Activated CD4-positive, alpha-beta T cell treated with anti-CD3 and anti-CD28 coated beads, Interleukin-2, amount 10 ng/mL, durations not matched to agents 7 days and 5 days (primary cell): ENCODE measurements at regions not wholly inside any gene's neighbourhood (a gene's known extent, or its start where the extent isn't known, plus 50 kb on each side); places are given as distances from the start of the nearest gene placed in this dataset.

Source experiments
- CTCF ChIA-PET: fragments of 350-600 bp; sonication (Branson Sonifier 250); formaldehyde crosslinking; loops from one replicate; lab custom pipeline; 2021; ENCODE audit warnings: antibody characterized with exemption; lab: Charles Lee
- POLR2A ChIA-PET: fragments of 350-600 bp; sonication (Branson Sonifier 250); formaldehyde crosslinking; loops from one replicate; lab custom pipeline; 2021; ENCODE audit warnings: antibody characterized with exemption; lab: Charles Lee
- DNase-seq: peaks from one replicate; pipeline ENCODE4 v3.0.0-alpha.2; 2020
- H3K27ac Mint-ChIP-seq: one replicate; pipeline ENCODE4 v1.8.0; 2021; ENCODE audit warnings: mild to moderate bottlenecking, moderate library complexity, mixed read lengths
- H3K27me3 Mint-ChIP-seq: one replicate; pipeline ENCODE4 v1.8.0; 2021; ENCODE audit warnings: mixed read lengths
- H3K36me3 Mint-ChIP-seq: one replicate; pipeline ENCODE4 v1.8.0; 2021; ENCODE audit warnings: low read depth, mixed read lengths
- H3K4me1 Mint-ChIP-seq: one replicate; pipeline ENCODE4 v1.8.0; 2021; ENCODE audit warnings: mixed read lengths
- H3K4me3 Mint-ChIP-seq: one replicate; pipeline ENCODE4 v1.8.0; 2021; ENCODE audit warnings: mild to moderate bottlenecking, moderate library complexity, mixed read lengths
- H3K9me3 Mint-ChIP-seq: one replicate; pipeline ENCODE4 v1.8.0; 2021; ENCODE audit warnings: mixed read lengths

GRCh38 chr16:59688006-59688405 is 953.9 kb upstream of the GOT2 start:
- Mint-ChIP-seq H3K4me3 (no peak overlapping the region), H3K27ac (no peak overlapping the region), H3K27me3 (no peaks in the 10 kb centered on the region), H3K36me3 (no peaks in the 10 kb centered on the region), H3K9me3 (peaks cover 32% of the 10 kb centered on the region), H3K4me1 (no peaks in the 10 kb centered on the region)
- ChIA-PET CTCF (no interaction called here), POLR2A (no interaction called here)
- no peak for DNase-seq

GRCh38 chr16:59686405-59686804 is 952.3 kb upstream of the GOT2 start:
- Mint-ChIP-seq H3K36me3 (no peaks in the 10 kb centered on the region), H3K4me3 (no peak overlapping the region), H3K27me3 (no peaks in the 10 kb centered on the region), H3K4me1 (no peaks in the 10 kb centered on the region), H3K9me3 (peaks cover 34% of the 10 kb centered on the region), H3K27ac (no peak overlapping the region)
- POLR2A ChIA-PET: no interaction called here
- no peak for DNase-seq
- CTCF ChIA-PET: no interaction called here

GRCh38 chr16:59684911-59685310 is 950.8 kb upstream of the GOT2 start:
- Mint-ChIP-seq H3K27ac (no peak overlapping the region), H3K36me3 (no peaks in the 10 kb centered on the region), H3K4me1 (no peaks in the 10 kb centered on the region), H3K4me3 (no peak overlapping the region), H3K27me3 (no peaks in the 10 kb centered on the region), H3K9me3 (peaks cover 34% of the 10 kb centered on the region)
- CTCF ChIA-PET: no interaction called here
- no peak for DNase-seq
- POLR2A ChIA-PET: no interaction called here

GRCh38 chr16:59683709-59684108 is 949.6 kb upstream of the GOT2 start:
- ChIA-PET CTCF (no interaction called here), POLR2A (no interaction called here)
- H3K27me3 Mint-ChIP-seq: no peaks in the 10 kb centered on the region
- DNase-seq: no peak
- no peaks in the 10 kb centered on the region for H3K4me1 Mint-ChIP-seq
- H3K4me3 Mint-ChIP-seq: no peak overlapping the region
- no peak overlapping the region for H3K27ac Mint-ChIP-seq
- no peaks in the 10 kb centered on the region for H3K36me3 Mint-ChIP-seq
- H3K9me3 Mint-ChIP-seq: peaks cover 34% of the 10 kb centered on the region

- Mint-ChIP-seq H3K4me3 (no peak overlapping the region), H3K27ac (no peak overlapping the region), H3K36me3 (no peaks in the 10 kb centered on the region), H3K4me1 (no peaks in the 10 kb centered on the region), H3K27me3 (no peaks in the 10 kb centered on the region), H3K9me3 (peaks cover 13% of the 10 kb centered on the region)
- CTCF ChIA-PET: no interaction called here
- no peak for DNase-seq
- POLR2A ChIA-PET: no interaction called here
Measured at GRCh38 chr16:59665618-59666220, 931.6 kb upstream of the GOT2 start.

GRCh38 chr16:59658572-59658971 is 924.5 kb upstream of the GOT2 start:
- Mint-ChIP-seq H3K27ac (no peak overlapping the region), H3K36me3 (no peaks in the 10 kb centered on the region), H3K27me3 (no peaks in the 10 kb centered on the region), H3K9me3 (peaks cover 2% of the 10 kb centered on the region), H3K4me3 (no peak overlapping the region), H3K4me1 (no peaks in the 10 kb centered on the region)
- no peak for DNase-seq
- POLR2A ChIA-PET: no interaction called here
- CTCF ChIA-PET: no interaction called here

- CTCF ChIA-PET: no interaction called here
- Mint-ChIP-seq H3K36me3 (no peaks in the 10 kb centered on the region), H3K9me3 (peaks cover 4% of the 10 kb centered on the region)
Measured at GRCh38 chr16:59655031-59655430, 920.9 kb upstream of the GOT2 start.

GRCh38 chr16:59654455-59654854 is 920.3 kb upstream of the GOT2 start:
- CTCF ChIA-PET: no interaction called here
- Mint-ChIP-seq H3K27ac (no peak overlapping the region), H3K27me3 (no peaks in the 10 kb centered on the region), H3K9me3 (peaks cover 4% of the 10 kb centered on the region), H3K4me1 (no peaks in the 10 kb centered on the region), H3K36me3 (no peaks in the 10 kb centered on the region), H3K4me3 (no peak overlapping the region)
- no peak for DNase-seq
- POLR2A ChIA-PET: no interaction called here

More at GRCh38 chr16:59655031-59655430, 920.9 kb upstream of the GOT2 start:
- DNase-seq: no peak
- H3K4me3 Mint-ChIP-seq: no peak overlapping the region
- H3K27ac Mint-ChIP-seq: no peak overlapping the region
- H3K27me3 Mint-ChIP-seq: no peaks in the 10 kb centered on the region
- POLR2A ChIA-PET: no interaction called here
- no peaks in the 10 kb centered on the region for H3K4me1 Mint-ChIP-seq

- ChIA-PET CTCF (no interaction called here), POLR2A (no interaction called here)
- no peak for DNase-seq
- Mint-ChIP-seq H3K27ac (no peak overlapping the region), H3K36me3 (no peaks in the 10 kb centered on the region), H3K4me3 (no peak overlapping the region), H3K27me3 (no peaks in the 10 kb centered on the region), H3K9me3 (peaks cover 16% of the 10 kb centered on the region), H3K4me1 (no peaks in the 10 kb centered on the region)
Measured at GRCh38 chr16:59651662-59652061, 917.5 kb upstream of the GOT2 start.

- H3K4me3 Mint-ChIP-seq: no peak overlapping the region
Measured at GRCh38 chr16:59645194-59645593, 911.1 kb upstream of the GOT2 start.

GRCh38 chr16:59635674-59636073 is 901.6 kb upstream of the GOT2 start:
- Mint-ChIP-seq H3K9me3 (peaks cover 5% of the 10 kb centered on the region), H3K27me3 (no peaks in the 10 kb centered on the region), H3K36me3 (no peaks in the 10 kb centered on the region), H3K4me3 (no peak overlapping the region), H3K4me1 (no peaks in the 10 kb centered on the region), H3K27ac (no peak overlapping the region)
- ChIA-PET CTCF (no interaction called here), POLR2A (no interaction called here)
- no peak for DNase-seq

More at GRCh38 chr16:59645194-59645593, 911.1 kb upstream of the GOT2 start:
- POLR2A ChIA-PET: no interaction called here
- H3K36me3 Mint-ChIP-seq: no peaks in the 10 kb centered on the region
- no peak overlapping the region for H3K27ac Mint-ChIP-seq
- CTCF ChIA-PET: no interaction called here
- no peaks in the 10 kb centered on the region for H3K27me3 Mint-ChIP-seq
- peaks cover 14% of the 10 kb centered on the region for H3K9me3 Mint-ChIP-seq
- no peak for DNase-seq
- H3K4me1 Mint-ChIP-seq: no peaks in the 10 kb centered on the region

GRCh38 chr16:59634951-59635350 is 900.8 kb upstream of the GOT2 start:
- ChIA-PET POLR2A (no interaction called here), CTCF (no interaction called here)
- no peak overlapping the region for H3K4me3 Mint-ChIP-seq
- no peaks in the 10 kb centered on the region for H3K36me3 Mint-ChIP-seq
- no peak overlapping the region for H3K27ac Mint-ChIP-seq
- H3K9me3 Mint-ChIP-seq: peaks cover 5% of the 10 kb centered on the region
- no peaks in the 10 kb centered on the region for H3K27me3 Mint-ChIP-seq
- H3K4me1 Mint-ChIP-seq: no peaks in the 10 kb centered on the region
- DNase-seq: no peak

- peaks cover 5% of the 10 kb centered on the region for H3K9me3 Mint-ChIP-seq
- H3K4me1 Mint-ChIP-seq: no peaks in the 10 kb centered on the region
- no peak overlapping the region for H3K4me3 Mint-ChIP-seq
- no peak for DNase-seq
- H3K27me3 Mint-ChIP-seq: no peaks in the 10 kb centered on the region
- no peak overlapping the region for H3K27ac Mint-ChIP-seq
- POLR2A ChIA-PET: no interaction called here
- no peaks in the 10 kb centered on the region for H3K36me3 Mint-ChIP-seq
- CTCF ChIA-PET: no interaction called here
Measured at GRCh38 chr16:59634004-59634579, 900.0 kb upstream of the GOT2 start.

GRCh38 chr16:59632276-59632855 is 898.2 kb upstream of the GOT2 start:
- DNase-seq: no peak
- ChIA-PET CTCF (no interaction called here), POLR2A (no interaction called here)
- H3K27me3 Mint-ChIP-seq: no peaks in the 10 kb centered on the region
- H3K36me3 Mint-ChIP-seq: no peaks in the 10 kb centered on the region
- H3K4me1 Mint-ChIP-seq: no peaks in the 10 kb centered on the region
- no peak overlapping the region for H3K4me3 Mint-ChIP-seq
- no peak overlapping the region for H3K27ac Mint-ChIP-seq
- peaks cover 5% of the 10 kb centered on the region for H3K9me3 Mint-ChIP-seq
